A172 (cell line): ENCODE measurements at regions not wholly inside any gene's neighbourhood (a gene's known extent, or its start where the extent isn't known, plus 50 kb on each side); places are given as distances from the start of the nearest gene placed in this dataset.
"Not testable (repeated sequence)": the region's sequence is repeated elsewhere in the genome, so short reads cannot be mapped to it uniquely, and the experiment has no call there.

ENCODE experiments used
- DNase-seq: peaks from one replicate; pipeline ENCODE4 v3.0.0-alpha.2; 2015; ENCODE audit warnings: low spot score

DNA sequence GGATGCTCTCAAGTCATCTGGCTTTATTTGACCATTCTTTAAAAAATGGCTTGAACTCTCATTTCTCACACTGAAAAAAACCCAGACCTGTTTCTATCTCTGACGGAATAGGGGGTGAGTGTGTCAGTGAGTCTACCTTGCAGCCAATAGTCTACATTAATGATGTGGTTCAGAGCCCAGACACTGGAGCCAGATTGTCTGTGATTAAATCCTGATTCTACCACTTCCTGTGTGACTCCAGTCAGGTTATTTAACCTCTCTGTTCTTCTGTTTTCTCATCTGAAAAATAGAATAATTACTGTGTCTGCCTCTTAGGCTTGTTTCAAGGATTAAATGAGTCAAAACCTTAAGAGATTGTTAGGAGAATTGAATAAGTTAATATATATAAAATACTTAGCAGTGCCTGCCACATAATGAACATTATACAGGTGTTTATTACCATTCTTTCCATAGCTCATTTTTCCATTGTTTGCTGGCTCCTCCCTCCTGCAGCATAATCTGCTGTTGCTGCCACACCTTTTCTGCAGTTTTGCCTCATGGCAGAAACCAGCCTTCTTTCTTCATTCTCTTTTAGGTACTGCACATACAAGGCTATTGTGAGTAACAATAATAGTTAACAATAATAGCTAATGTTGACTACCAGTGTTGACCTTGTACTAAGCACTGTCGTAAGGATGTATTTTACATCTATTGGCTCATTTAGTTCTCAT is 157.6 kb upstream of the IVNS1ABP start:
- DNase-seq, result no peak

DNA sequence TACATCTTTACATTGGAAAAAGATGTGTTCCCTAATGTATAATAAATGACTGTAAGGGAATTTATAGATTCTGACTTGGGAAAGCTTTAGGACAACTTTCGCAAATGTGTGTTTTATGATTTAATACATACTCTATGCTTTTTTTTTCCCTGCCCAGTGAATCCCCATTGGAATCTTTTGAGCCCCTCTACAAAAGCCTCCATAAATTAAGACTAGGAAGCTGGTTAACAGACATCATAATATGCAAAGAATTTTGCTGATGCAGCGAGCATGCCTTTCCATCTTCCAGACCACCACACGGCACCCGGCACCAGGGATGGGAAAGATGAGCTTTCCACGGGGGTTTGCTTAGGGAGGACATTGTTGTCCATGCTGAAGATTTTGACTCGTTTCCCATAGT is 156.1 kb upstream of the IVNS1ABP start:
- DNase-seq, result no peak

DNA sequence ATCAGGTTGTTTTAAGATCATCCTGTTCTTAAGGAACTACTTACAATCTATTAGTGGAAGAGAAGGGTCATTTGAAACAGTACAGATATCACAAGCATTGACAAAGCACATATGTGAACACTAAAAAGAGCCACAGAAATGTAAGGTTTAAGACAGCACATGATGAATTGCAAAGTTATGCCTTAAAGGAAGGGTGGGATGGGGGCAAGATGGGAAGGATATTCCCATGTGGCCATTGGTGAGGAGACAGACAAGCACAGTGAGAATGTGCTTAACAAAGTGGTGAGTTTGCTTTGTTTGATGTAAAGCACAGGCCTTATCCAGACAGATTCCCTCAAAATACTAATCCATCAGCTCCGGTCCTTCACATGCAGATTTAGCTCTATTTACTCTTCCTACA is 151.6 kb upstream of the IVNS1ABP start:
- no peak for DNase-seq

DNA sequence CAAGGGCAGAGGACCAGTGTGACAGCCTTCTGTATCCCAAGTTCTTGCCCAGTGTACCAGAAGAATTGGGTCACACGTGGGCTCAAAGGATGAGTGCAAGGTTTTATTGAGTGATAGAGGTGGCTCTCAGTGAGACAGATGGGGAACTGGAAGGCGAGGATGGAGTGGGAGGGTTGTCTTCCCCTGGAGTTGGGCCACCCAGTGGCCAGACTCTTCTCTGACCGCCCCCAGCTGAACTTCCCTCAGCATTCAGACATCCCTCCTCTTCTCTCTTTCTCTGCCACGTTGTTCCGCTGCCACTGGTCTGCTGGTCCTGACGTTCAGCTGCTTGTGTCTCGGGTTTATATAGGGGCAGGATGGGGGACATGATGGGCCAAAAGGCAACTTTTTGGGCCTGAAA is 150.1 kb upstream of the IVNS1ABP start:
- no peak for DNase-seq

DNA sequence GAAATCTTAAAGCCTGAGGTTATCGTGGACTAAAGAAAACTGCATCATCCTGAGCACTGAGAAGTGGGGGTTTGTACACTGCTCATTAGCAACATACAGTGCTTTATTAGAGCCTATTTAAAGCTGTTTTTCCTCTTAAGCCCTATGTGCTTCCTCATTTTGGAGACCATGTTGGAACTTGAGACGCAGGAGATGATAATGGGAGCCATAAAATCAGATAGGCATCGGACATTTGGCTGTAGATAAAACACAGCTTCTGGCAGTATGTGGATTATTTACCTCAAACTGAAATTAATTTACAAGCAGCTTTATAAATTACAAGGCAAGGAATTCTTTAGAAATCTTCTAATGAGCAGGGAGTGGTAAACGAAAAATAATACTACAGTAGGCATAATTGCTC is 147.7 kb upstream of the IVNS1ABP start:
- DNase-seq, result no peak

DNA sequence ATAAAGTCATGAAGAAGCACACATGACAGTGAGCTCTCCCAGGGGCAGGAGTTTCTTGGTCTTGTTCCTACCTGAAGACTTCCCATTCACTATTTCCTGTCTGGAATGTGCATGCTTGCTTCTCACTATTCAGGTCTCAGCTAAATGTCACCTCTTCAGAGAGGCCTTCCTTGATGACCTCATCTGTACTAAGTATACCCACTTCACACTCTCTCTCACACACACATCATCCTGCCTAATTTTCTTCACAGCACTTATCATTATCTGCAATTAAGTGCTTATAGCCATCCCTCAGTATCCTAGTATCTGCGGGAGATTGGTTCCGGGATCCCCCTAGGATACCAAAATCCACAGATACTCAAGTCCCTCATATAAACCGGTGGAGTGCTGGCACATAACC is 146.4 kb upstream of the IVNS1ABP start:
- DNase-seq, result no peak

DNA sequence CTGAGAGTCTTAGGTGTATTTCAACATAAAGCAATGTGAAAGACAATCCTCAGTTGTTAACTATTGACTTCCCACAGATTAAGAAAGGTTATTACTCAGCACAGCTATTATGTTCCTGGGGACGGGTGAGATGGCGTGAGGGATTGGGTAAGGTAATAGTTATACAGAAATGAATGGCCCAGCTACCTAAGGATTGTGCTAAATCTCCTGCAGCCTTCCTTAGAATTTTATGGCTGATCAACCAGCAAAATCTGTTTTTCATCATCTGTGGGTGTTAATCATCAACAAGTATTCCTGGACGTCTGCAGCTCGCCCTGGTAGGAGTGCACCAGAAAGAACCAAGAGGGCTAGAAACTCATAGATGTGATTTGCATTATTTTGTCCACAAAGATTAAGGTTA is 146.0 kb upstream of the IVNS1ABP start:
- no peak for DNase-seq

DNA sequence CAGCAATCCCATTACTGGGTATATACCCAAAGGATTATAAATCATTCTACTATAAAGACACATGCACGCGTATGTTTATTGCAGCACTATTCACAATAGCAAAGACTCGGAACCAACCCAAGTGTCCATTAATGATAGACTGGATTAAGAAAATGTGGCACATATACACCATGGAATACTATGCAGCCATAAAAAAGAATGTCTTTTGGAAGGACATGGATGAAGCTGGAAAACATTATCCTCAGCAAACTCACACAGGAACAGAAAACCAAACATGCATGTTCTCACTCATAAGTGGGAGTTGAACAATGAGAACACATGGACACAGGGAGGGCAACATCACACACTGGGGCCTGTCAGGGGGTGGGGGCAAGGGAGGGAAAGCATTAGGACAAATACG is 143.7 kb upstream of the IVNS1ABP start:
- DNase-seq, result not testable (repeated sequence)

DNA sequence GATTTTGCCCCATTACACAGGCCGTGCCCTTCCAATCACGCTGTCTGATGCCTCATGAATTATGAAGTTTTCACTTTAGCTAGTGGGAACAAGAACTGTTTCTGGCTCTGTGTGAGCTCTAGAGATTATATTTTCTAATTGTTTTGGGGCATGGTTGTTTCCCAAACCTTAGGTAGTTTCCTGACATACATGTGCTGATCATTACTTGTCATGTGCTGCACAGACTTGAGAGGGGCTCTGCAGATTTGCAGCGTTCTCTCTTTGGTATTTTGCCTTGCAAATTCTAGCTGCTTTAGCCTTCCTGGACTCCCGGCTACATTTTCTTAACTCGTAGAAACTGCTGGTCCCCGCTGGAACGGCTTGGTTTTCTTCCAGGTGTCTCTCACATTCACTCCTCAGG is 142.1 kb upstream of the IVNS1ABP start:
- no peak for DNase-seq

DNA sequence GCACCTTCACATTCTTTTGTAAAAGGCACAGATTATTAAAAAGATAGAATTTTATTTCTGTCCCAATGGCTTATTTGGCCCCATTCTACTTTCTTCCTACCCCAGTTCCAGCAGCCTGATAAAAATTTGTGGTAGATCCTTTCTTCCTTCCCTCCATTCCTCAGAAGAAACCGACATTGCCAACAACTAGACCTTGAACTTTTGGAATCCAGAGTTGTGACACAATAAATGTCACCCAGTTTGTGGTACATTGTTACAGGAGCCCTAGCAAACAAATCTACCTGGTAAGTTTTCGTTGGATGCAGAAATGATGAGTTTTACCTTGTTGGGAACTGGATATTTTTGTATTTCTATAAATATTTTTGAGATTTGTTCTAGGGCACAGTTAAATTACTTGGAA is 141.6 kb upstream of the IVNS1ABP start:
- no peak for DNase-seq

DNA sequence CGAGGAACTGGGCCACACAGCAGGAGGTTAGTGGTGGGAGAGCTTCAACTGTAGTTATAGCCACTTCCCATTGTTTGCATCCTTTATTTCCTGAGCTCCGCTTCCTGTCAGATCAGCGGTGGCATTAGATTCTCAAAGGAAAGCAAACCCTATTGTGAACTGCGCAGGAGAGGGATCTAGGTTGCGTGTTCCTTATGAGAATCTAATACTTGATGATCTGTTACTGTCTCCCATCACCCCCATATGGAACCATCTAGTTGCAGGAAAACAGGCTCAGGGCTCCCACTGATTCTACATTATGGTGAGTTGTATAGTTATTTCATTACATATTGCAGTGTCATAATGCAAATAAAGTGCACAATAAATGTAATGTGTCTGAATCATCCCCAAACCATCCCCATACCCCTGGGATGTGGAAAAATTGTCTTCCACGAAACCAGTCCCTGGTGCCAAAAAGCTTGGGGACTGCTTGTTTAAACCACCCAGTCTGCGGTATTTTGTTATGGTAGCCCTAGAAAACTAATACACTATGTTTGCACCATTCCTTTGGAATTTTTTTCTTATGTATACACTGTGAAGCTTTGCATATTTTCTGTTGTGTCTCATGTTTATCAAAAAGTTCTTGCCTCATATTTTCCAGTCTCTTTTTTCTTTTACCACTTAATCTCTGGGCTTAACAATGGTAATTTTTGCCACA is 136.6 kb upstream of the IVNS1ABP start:
- DNase-seq, result peak; percentile 34

DNA sequence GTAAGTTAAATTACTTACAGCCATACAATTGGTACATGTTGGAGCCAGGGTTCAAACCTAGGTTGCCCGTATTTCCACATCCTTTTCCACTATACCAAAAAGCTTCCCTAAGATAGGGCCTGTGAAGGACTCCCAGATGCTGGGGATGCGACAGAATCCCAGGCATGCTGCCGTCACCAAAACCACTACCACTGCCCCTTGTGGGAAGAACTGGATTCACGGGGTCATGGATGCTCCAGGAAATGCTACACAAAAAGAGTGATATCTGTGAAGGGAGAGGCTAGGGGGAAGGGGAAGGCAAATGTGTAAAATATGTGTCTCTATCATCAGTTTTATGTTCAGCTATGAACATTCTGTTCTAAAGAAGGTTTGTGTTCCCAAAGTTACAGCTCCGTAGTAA is 133.9 kb upstream of the IVNS1ABP start:
- DNase-seq, result no peak

DNA sequence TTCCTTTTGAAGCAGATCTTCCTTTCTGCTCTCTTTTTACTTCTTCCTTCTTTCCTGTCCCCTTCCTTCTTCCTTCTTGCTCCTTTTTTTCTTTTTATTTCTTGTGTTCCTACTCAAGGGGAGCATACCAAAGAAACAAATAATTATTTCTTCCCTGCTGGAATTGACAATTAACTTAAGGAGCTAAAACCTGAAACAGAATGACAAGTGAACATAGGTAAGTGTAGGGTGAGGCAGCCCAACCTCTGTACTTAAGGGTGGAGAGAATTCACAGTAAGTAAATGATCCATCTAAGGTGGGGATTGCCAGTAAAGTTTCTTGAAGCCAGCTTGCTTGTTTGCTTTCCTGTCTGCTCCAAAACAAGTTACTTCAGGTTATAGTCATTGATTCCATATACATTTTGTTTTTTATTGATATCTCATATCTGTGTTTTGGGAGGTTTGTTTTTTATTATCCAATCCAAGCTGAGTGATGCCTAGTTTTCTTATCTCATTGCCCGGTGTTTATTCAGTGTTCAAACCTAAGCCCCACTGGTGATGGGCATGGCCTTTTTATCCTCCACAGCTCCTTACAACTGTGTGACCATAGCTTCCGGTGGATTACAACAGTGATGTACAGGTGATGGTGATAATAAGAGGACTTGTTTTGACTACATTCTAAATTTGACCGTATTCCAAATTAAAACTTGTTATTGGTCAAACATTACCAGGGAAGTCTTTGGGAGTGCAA is 133.2 kb upstream of the IVNS1ABP start:
- DNase-seq, result no peak

DNA sequence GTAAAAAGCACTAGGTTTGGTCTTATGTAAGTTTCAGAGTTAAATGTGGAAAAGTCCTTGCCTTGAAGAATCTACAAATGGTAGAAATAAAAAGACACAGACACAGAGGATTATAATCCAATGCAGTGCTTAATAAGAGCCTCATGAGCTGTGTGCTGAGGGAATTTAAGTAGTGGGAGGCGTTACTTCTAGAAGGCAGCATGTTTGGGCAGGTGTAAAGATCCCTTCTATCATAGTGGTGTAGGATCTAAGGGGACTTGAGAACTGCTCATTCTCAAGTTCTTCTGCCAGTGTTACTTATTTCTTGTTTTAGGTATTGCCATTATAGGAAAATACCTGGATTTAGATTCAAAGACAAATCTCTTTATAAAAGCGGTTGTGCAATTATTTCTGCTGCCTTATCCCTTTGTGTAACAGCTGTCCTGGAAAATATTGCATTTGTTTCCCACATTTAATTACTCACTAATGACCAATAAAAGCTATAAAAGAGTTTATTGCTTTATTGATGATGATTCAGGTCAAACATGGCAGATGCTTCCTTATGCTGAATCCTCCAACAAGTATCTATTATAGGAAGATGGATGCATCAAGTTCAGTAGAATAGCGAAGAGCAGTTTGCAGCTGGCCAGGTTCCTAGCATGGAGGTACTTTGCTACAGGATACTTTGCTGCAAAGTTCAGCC is 132.5 kb upstream of the IVNS1ABP start:
- no peak for DNase-seq

DNA sequence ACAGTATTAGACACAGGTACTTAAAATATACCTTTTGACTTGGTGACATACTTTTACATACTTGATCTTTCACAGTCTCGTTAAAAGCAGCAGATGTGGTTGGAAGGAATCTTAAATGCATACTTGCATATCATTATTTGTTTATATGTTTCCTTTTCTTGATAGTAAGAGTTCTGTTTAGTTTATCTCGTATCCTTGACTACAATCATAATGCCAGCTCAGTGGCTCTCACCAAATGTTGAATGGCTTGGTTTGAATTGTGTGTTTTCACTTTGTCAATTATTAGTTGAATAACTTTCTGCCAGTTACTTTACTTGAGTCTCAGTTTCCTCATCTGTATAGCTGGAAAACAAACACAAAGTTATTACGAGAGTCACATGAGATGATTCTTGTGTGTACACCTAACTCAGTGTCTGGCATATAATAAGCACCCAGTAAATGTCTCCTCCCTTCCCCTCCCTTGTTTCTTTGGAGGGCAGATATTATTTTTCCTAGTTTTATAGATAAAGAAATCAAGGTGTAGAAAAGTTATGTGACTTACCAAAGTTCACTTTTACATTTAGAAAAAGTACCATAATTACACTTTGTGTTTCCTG is 131.6 kb upstream of the IVNS1ABP start:
- DNase-seq, result no peak

DNA sequence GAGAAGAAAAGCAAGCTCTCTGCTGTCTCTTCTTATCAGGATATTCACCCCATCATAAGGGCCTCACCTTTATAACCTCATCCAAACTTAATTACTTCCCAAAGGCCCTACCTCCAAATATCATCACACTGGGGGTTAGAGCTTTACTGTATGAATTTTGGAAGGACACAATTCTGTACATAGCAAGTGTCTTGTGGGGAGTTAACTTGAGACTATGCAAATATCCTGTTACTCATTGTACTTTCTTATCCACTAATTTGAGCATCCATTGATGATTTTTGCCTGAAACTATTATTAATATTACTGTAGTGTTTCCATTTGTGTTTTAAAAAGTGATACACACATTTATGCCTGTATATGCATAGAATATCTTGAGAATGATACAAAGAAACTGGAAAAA is 129.1 kb upstream of the IVNS1ABP start:
- no peak for DNase-seq

DNA sequence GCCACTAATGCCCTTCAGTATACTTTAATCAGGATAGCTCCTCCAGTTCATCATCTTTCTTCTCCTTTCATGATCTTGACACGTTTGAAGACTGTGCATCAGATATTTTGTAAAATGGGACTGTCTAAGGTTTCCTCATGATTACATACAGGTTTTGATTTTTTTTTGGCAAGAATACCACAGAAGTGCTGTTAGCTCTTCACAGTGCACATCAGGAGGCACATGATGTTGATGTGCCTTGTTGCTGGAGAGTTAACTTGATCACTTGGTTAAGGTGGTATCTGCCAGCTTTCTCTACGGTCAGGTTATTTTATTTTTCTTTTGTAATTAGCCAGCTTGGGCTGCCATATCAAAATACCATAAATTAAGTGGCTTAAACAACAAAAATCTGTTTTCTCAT is 128.6 kb upstream of the IVNS1ABP start:
- DNase-seq, result no peak

DNA sequence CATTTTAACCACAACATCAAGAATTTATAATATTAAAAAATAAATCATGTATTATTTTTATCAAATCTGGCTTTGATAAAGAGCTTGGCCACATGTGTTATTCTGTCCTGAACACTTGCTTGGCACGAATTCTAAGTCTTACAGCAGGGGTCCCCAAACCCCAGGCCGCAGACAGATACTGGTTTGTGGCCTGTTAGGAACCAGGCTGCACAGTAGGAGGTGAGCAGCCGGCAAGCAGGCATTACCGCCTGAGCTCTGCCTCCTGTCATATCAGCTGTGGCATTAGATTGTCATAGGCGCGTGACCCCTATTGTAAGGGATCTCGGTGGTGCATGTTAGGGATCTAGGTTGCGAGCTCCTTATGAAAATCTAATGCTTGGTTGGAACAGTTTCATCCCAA is 127.6 kb upstream of the IVNS1ABP start:
- DNase-seq, result no peak

DNA sequence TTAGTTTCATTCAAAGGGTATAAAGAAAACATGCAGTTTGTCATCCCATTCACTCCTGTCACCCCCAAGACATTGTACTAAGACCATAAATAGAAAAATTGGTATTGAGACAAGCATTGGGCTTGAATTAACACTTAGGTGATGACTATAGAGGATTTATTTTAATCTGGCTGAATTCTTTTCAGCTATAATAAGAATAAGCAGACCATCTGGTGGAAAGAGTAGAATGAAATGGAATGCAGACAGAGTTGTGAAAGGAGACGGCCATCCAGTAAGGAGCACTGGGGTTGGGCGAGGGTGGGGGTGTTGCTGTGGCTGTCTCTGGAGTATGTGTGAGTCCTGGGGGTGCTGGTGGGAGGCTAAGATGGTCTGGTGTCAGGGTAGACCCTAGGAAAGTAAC is 125.0 kb upstream of the IVNS1ABP start:
- DNase-seq, result peak; percentile 33

DNA sequence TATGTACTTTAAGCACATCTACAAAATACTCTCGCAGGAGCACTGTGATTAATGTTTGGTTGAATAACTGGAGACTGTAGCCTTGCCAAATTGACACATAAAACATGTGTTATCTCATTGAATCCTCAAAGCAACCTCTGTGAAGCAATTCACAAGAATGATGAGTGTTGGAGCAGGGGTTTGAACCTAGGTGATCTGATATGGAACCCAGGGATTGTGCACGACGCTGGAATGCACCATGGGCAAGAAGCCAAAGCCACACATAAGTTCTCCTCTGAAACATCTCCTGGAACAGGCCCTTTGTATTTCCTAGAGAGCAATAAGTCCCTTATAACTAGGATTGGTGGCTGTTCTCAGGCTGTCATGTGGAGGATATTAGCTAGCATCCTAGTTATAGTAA is 124.6 kb upstream of the IVNS1ABP start:
- DNase-seq, result peak; percentile 98

DNA sequence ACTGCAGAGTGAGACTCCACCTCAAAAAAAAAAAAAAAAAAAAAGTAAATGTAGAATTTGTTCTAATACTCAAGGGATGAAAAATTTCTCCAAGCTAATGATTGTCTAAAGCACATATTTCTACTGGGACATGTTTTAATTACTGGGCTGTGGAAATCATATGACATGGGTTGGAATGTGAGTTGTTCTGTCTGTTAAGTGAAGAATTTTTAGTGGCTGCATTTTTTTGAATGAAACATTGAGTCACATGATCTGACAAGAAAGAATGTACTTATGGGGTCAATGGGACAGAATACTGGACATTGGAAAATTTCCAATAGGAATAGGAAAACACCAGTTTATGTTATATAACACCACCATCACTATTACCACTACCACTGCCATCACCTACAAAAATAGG is 123.8 kb upstream of the IVNS1ABP start:
- peak; percentile 76 for DNase-seq
